ENCODE measurements at regions not wholly inside any gene's neighbourhood (a gene's known extent, or its start where the extent isn't known, plus 50 kb on each side); places are given as distances from the start of the nearest gene placed in this dataset.

- H3K4me3 ChIP-seq (ENCODE audit: low read length): no peak overlapping the region
- no peak for TF ChIP-seq CTCF (conservative IDR thresholded peaks at IDR 0.05; ENCODE audit: low read depth, low read length)
- DNase-seq (ENCODE audit: low read depth): no peak
Observed at GRCh38 chr1:172902861-172903381, 147.8 kb downstream of the TNFSF18 start.

DNA sequence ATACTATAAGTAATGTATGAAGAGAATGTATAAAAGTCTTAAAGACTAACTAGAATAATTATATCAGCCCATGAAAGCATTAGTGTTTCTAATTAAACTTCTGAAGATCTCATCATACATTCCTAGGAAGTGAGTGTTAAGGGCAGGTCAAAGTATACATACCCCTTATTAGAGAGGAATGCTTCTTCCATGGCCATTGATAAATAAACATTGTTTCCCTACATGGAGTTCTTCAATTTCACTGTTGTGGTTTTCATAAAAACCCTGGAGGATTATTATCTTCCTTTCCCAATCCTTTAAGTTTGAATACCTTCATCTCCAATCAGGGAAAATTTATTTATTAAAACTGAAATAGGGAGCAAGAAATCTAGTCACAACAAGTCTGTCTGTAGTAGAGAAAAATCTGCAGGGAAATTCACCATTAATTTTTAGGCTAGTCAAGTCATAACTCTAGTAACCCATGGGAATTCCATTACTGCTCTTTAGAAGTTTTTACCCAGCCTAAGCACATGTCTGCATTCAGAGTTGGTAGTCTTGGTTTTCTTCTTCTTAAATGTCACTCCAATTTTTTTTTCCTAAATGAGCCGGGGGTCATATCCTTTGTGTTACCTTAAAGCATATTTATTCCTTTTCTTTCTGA is 147.0 kb downstream of the TNFSF18 start:
- TF ChIP-seq CTCF (conservative IDR thresholded peaks at IDR 0.05; ENCODE audit: low read depth, low read length): no peak
- H3K4me3 ChIP-seq (ENCODE audit: low read length): no peak overlapping the region
- DNase-seq (ENCODE audit: low read depth): no peak

DNA sequence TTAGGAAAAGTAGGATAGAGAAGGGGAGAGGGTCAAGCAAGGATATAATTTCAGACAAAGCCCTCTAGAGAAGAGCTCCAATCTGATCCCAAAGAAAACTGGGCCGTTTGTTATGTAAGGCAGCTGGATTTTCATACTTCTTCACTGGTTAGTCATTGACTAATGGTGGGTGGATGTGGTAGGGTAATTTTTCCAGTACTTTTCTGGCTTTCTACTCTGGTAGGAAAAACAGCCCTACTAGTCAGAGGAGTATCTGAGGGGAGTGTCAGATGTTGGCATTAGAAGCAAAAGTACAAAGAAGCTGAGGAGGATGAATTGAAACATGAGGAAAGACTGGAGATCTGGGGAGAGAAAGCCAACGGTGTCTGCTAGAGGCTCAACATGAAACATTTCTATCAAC is 145.3 kb downstream of the TNFSF18 start:
- no peak overlapping the region for H3K4me3 ChIP-seq (ENCODE audit: low read length)
- no peak for TF ChIP-seq CTCF (conservative IDR thresholded peaks at IDR 0.05; ENCODE audit: low read depth, low read length)
- no peak for DNase-seq (ENCODE audit: low read depth)

- TF ChIP-seq CTCF (conservative IDR thresholded peaks at IDR 0.05; ENCODE audit: low read depth, low read length): no peak
- no peak for DNase-seq (ENCODE audit: low read depth)
- no peak overlapping the region for H3K4me3 ChIP-seq (ENCODE audit: low read length)
Observed at GRCh38 chr1:172906778-172907592, 143.8 kb downstream of the TNFSF18 start.

DNA sequence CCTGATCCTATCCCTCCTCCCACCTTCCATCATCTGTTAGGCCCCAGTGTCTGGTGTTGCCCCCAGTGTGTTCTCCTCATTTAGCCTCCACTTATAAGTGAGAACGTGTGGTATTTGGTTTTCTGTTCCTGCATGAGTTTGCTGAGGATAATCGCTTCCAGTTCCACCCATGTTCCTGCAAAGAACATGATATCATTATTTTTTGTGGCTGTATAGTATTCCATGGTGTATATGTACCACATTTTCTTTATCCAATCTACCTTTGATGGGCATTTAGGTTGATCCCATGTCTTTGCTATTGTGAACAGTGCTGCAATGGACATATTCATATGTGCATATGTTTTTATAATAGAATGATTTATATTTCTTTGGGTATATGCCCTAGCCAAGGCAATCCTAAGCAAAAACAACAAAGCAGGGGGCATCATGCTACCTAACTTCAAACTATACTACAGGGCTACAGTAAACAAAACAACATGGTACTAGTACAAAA is 142.9 kb downstream of the TNFSF18 start:
- TF ChIP-seq CTCF (conservative IDR thresholded peaks at IDR 0.05; ENCODE audit: low read depth, low read length): no peak
- H3K4me3 ChIP-seq (ENCODE audit: low read length): no peak overlapping the region
- DNase-seq (ENCODE audit: low read depth): no peak

- H3K4me3 ChIP-seq (ENCODE audit: low read length): no peak overlapping the region
- no peak for DNase-seq (ENCODE audit: low read depth)
- no peak for TF ChIP-seq CTCF (conservative IDR thresholded peaks at IDR 0.05; ENCODE audit: low read depth, low read length)
Observed at GRCh38 chr1:172909606-172910326, 141.0 kb downstream of the TNFSF18 start.

Measured in retinal pigment epithelial cell (primary cell).